Testis (tissue), 2 donors: ENCODE measurements at regions not wholly inside any gene's neighbourhood (a gene's known extent, or its start where the extent isn't known, plus 50 kb on each side); places are given as distances from the start of the nearest gene placed in this dataset.

Experiments used
- DNase-seq: peaks from one replicate; pipeline ENCODE4 v3.0.0-alpha.2; 2019
- H3K27ac ChIP-seq, 2 donors: fragments of 200-600 bp; sonication (generic); one replicate each; pipeline ENCODE4 v1.5.1; 2019
- H3K27me3 ChIP-seq: fragments of 200-600 bp; sonication (generic); one replicate; pipeline ENCODE4 v1.5.1; 2019
- H3K36me3 ChIP-seq: fragments of 200-600 bp; sonication (generic); one replicate; pipeline ENCODE4 v1.5.1; 2017; ENCODE audit warnings: low read depth; ENCODE audit errors: missing control alignments
- H3K4me1 ChIP-seq: fragments of 200-600 bp; sonication (generic); one replicate; pipeline ENCODE4 v1.5.1; 2019
- H3K4me3 ChIP-seq, 2 donors: fragments of 200-600 bp; sonication (generic); one replicate each; pipeline ENCODE4 v1.5.1; 2017 to 2019
- H3K9me3 ChIP-seq: fragments of 200-600 bp; sonication (generic); one replicate; pipeline ENCODE4 v1.5.1; 2017
- POLR2A ChIP-seq: fragments of 450-650 bp; IDR thresholded peaks from one replicate; pipeline ENCODE4 v1.6.1; 2017; ENCODE audit warnings: antibody characterized with exemption, mild to moderate bottlenecking, moderate library complexity
- WGBS, 2 donors: methylation state at CpG; one replicate each; pipeline ENCODE4 v1.1.5; 2018; 5-methylcytosine and 5-hydroxymethylcytosine counted together
- intact Hi-C: fragments of 100-400 bp; cut with DNase I; formaldehyde crosslinking; loops from one replicate; pipeline ENCODE4 v1.15.1; 2023; ENCODE audit warnings: low total_unique reads
- TF ChIP-seq, protein P1 (sequence below), 3 experiments: fragments of 450-650 bp in 2 of 3; fragments of 200-600 bp in 1 of 3; sonication (generic) in 1 of 3; IDR thresholded peaks; one replicate each; pipeline ENCODE4 v1.5.1; 2016 to 2019; ENCODE audit warnings: antibody characterized with exemption in 3 of 3, mild to moderate bottlenecking in 2 of 3, moderate library complexity in 1 of 3

DNA sequence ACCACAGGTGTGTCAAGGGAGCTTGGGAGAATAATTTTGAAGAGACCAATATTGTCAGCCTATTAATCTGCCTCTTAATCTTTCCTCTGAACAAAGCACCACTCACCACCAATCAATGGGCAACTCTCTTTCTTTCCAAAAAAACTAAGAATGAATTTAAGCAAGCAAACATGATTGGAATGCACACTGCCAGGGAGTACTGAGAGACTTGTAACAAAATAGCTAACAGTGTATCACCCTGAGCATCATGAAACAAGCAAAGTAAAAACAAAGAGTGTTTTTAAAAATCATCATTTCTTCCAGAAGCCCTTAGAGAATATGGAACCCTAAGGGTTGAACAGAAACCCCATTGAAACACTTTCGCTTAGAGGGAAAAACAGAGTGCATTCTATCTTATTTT, 299.7 kb downstream of the DSEL start:
- TF ChIP-seq, protein P1, sequence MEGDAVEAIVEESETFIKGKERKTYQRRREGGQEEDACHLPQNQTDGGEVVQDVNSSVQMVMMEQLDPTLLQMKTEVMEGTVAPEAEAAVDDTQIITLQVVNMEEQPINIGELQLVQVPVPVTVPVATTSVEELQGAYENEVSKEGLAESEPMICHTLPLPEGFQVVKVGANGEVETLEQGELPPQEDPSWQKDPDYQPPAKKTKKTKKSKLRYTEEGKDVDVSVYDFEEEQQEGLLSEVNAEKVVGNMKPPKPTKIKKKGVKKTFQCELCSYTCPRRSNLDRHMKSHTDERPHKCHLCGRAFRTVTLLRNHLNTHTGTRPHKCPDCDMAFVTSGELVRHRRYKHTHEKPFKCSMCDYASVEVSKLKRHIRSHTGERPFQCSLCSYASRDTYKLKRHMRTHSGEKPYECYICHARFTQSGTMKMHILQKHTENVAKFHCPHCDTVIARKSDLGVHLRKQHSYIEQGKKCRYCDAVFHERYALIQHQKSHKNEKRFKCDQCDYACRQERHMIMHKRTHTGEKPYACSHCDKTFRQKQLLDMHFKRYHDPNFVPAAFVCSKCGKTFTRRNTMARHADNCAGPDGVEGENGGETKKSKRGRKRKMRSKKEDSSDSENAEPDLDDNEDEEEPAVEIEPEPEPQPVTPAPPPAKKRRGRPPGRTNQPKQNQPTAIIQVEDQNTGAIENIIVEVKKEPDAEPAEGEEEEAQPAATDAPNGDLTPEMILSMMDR (IDR thresholded peaks at IDR 0.05): no peak
- no peak for TF ChIP-seq POLR2A
- no peak overlapping the region for H3K27ac ChIP-seq
- H3K27me3 ChIP-seq: no peaks in the 10 kb centered on the region
- H3K4me3 ChIP-seq: no peak overlapping the region
- DNase-seq: no peak
- WGBS, 2 donors: 43 to 54% methylated on average over 1 of the region's 1 CpG
- no peaks in the 10 kb centered on the region for H3K36me3 ChIP-seq
- intact Hi-C loops: no loop called here
- H3K4me1 ChIP-seq: peaks cover 7% of the 10 kb centered on the region
- H3K9me3 ChIP-seq: no peaks in the 10 kb centered on the region

DNA sequence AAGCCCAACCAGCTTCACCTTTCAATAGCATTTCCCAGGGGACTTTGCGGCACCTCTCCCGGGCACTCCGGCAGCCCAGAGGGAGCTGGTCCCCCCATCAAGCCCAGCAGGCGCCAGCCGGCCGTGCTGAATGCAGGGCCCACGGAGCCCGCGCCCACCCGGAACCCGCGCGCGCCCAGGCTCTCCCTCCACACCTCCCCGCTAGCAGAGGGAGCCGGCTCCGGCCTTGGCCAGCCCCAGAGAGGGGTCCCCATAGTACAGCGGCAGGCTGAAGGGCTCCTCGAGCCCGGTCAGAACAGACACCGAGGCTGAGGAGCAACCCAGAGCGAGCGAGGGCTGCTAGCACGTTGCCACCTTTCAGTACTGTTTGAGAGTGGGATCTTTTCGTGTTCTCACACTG, 300.8 kb downstream of the DSEL start:
- peak; percentile 23 for DNase-seq
- H3K4me1 ChIP-seq: peaks cover 7% of the 10 kb centered on the region

GRCh38 chr18:67211646-67212045, 304.9 kb downstream of the DSEL start:
- DNase-seq: no peak
- H3K27ac ChIP-seq: no peak overlapping the region
- H3K36me3 ChIP-seq: no peaks in the 10 kb centered on the region
- H3K9me3 ChIP-seq: no peaks in the 10 kb centered on the region
- no peak overlapping the region for H3K4me3 ChIP-seq
- no peaks in the 10 kb centered on the region for H3K27me3 ChIP-seq
- TF ChIP-seq POLR2A: no peak
- TF ChIP-seq, protein P1 (IDR thresholded peaks at IDR 0.05): no peak
- H3K4me1 ChIP-seq: peaks cover under 1% of the 10 kb centered on the region
- WGBS, 2 donors: 60 to 66% methylated on average over 6 of the region's 6 CpGs
- intact Hi-C loops: no loop called here

More for the DNA sequence above, 300.8 kb downstream of the DSEL start:
- TF ChIP-seq POLR2A: no peak
- TF ChIP-seq, protein P1 (IDR thresholded peaks at IDR 0.05): no peak
- H3K27ac ChIP-seq: no peak overlapping the region
- H3K36me3 ChIP-seq: no peaks in the 10 kb centered on the region
- peak overlapping the region; percentile 19 to 30 for H3K4me3 ChIP-seq
- H3K9me3 ChIP-seq: no peaks in the 10 kb centered on the region
- intact Hi-C loops: no loop called here
- H3K27me3 ChIP-seq: no peaks in the 10 kb centered on the region
- WGBS, 2 donors: 70 to 89% methylated on average over 7 to 23 of the region's 25 CpGs

- H3K4me1 ChIP-seq: no peaks in the 10 kb centered on the region
- H3K4me3 ChIP-seq: no peak overlapping the region
- H3K27me3 ChIP-seq: no peaks in the 10 kb centered on the region
- no peak overlapping the region for H3K27ac ChIP-seq
- DNase-seq: no peak
- TF ChIP-seq, protein P1 (IDR thresholded peaks at IDR 0.05): no peak
- no peak for TF ChIP-seq POLR2A
- no peaks in the 10 kb centered on the region for H3K9me3 ChIP-seq
- intact Hi-C loops: no loop called here
- no peaks in the 10 kb centered on the region for H3K36me3 ChIP-seq
- 39 to 52% methylated on average over 8 of the region's 8 CpGs for WGBS, 2 donors
These were observed 315.9 kb downstream of the DSEL start for GRCh38 chr18:67200665-67201064.

- DNase-seq: no peak
- TF ChIP-seq, protein P1 (IDR thresholded peaks at IDR 0.05): peak; percentile 17 to 56 (median 36)
- no peak for TF ChIP-seq POLR2A
- H3K27me3 ChIP-seq: no peaks in the 10 kb centered on the region
- H3K36me3 ChIP-seq: no peaks in the 10 kb centered on the region
- no peaks in the 10 kb centered on the region for H3K4me1 ChIP-seq
- WGBS, 2 donors: 45 to 46% methylated on average over 3 of the region's 3 CpGs
- no peaks in the 10 kb centered on the region for H3K9me3 ChIP-seq
- no peak overlapping the region for H3K27ac ChIP-seq
- H3K4me3 ChIP-seq: no peak overlapping the region
- intact Hi-C loops: no loop called here
These were observed 316.4 kb downstream of the DSEL start for GRCh38 chr18:67199993-67200617.
